ENCODE measurements at regions not wholly inside any gene's neighbourhood (a gene's known extent, or its start where the extent isn't known, plus 50 kb on each side); places are given as distances from the start of the nearest gene placed in this dataset.

- TF ChIP-seq TAF1 (IDR thresholded peaks at IDR 0.05; ENCODE audit: low read depth, low read length) = no peak
- TF ChIP-seq POLR2AphosphoS5 (IDR thresholded peaks at IDR 0.05; ENCODE audit: low read depth, low read length) = no peak
These were observed 438.6 kb upstream of the ZNF385D start for GRCh38 chr3:22189616-22190015.

Measured in GM12891 (cell line).